HepG2 (cell line): ENCODE measurements at regions not wholly inside any gene's neighbourhood (a gene's known extent, or its start where the extent isn't known, plus 50 kb on each side); places are given as distances from the start of the nearest gene placed in this dataset.

Experiments used
- ATAC-seq: fragments of 200-7000 bp; cut with Tn5 transposase; 3 replicates; pipeline ENCODE4 v1.9.1; 2020; ENCODE audit warnings: mild to moderate bottlenecking, moderate library complexity
- BruUV-seq: library from RNA; stranded (reverse); fragments of 400-500 nt; replicated peaks from 2 replicates; lab custom pipeline; 2021; lab: Mats Ljungman, UMichigan
- CTCF ChIA-PET: fragments of 300-600 bp; formaldehyde crosslinking; extraction: SDS; loops from one replicate; lab custom pipeline; 2021; ENCODE audit warnings: low total read pairs, inconsistent platforms, low intra/inter-chr PET ratio; lab: Yijun Ruan, JAX
- POLR2A ChIA-PET: fragments of 350-600 bp; sonication (Branson Sonifier 250); formaldehyde crosslinking; loops from one replicate; lab custom pipeline; 2020; ENCODE audit warnings: antibody characterized with exemption, inconsistent platforms; lab: Yijun Ruan, JAX
- DNase-seq: peaks from one replicate; pipeline ENCODE4 v3.0.0-alpha.2; 2015; ENCODE audit warnings: low spot score
- FAIRE-seq: peaks from 3 replicates; lab custom pipeline; 2011; peaks lifted over from hg19 to GRCh38; lab: Jason Lieb, UNC
- H2AFZ ChIP-seq: one replicate; pipeline ENCODE4 v1.6.1; 2011; ENCODE audit warnings: low read length, inconsistent platforms
- H3K27ac ChIP-seq: fragments of 300-600 bp; 3 replicates; pipeline ENCODE4 v1.8.0; 2011; ENCODE audit warnings: mixed run types, mild to moderate bottlenecking, mixed read lengths, low read length, inconsistent platforms; ENCODE audit not compliant: insufficient read depth; ENCODE audit errors: extremely low read length
- H3K27me3 ChIP-seq, 2 experiments: fragments of 200-600 bp in 1 of 2; 2 replicates in 1 of 2; 3 replicates in 1 of 2; pipeline versions ENCODE4 v1.6.0 to v1.8.0; 2011; ENCODE audit warnings: low read length in 2 of 2, mild to moderate bottlenecking in 2 of 2, moderate library complexity in 2 of 2, inconsistent platforms in 1 of 2; ENCODE audit not compliant: insufficient read depth in 2 of 2, control insufficient read depth in 1 of 2
- H3K36me3 ChIP-seq, 2 experiments: fragments of 200-600 bp in 1 of 2; replicated peaks in 1 of 2; 2 replicates in 1 of 2; 3 replicates in 1 of 2; pipeline versions ENCODE4 v1.5.1 to v1.8.0; 2011; ENCODE audit warnings: low read length in 2 of 2, inconsistent platforms in 1 of 2; ENCODE audit not compliant: insufficient read depth in 2 of 2, control insufficient read depth in 1 of 2
- H3K4me1 ChIP-seq: 2 replicates; pipeline ENCODE4 v1.5.1; 2012; ENCODE audit warnings: low read length, inconsistent platforms; ENCODE audit not compliant: insufficient read depth
- H3K4me2 ChIP-seq: 2 replicates; pipeline ENCODE4 v1.6.0; 2011; ENCODE audit warnings: low read depth, low read length, inconsistent platforms
- H3K4me3 ChIP-seq, 3 experiments: fragments of 200-600 bp in 1 of 3; sonication (generic), shearing (Covaris generic) in 1 of 3; replicated peaks in 1 of 3; 2 replicates each; pipeline ENCODE4 v1.5.1; 2011 to 2016; ENCODE audit warnings: low read length in 3 of 3, inconsistent platforms in 2 of 3, low read depth in 2 of 3, mild to moderate bottlenecking in 2 of 3, control low read depth in 1 of 3, mixed read lengths in 1 of 3; ENCODE audit not compliant: insufficient read depth in 1 of 3
- H3K79me2 ChIP-seq: one replicate; pipeline ENCODE4 v1.6.1; 2011; ENCODE audit warnings: low read length, inconsistent platforms; ENCODE audit not compliant: insufficient read depth
- H3K9ac ChIP-seq: 2 replicates; pipeline ENCODE4 v1.6.0; 2011; ENCODE audit warnings: mild to moderate bottlenecking, low read depth, low read length, inconsistent platforms; ENCODE audit not compliant: insufficient read depth
- H3K9me3 ChIP-seq: 2 replicates; pipeline ENCODE4 v1.5.1; 2012; ENCODE audit warnings: mild to moderate bottlenecking, low read length
- H4K20me1 ChIP-seq: 2 replicates; pipeline ENCODE4 v1.6.0; 2011; ENCODE audit warnings: inconsistent platforms, mild to moderate bottlenecking, low read length, moderate library complexity; ENCODE audit not compliant: insufficient read depth
- BATF2 ChIP-seq: sonication (generic); formaldehyde crosslinking; IDR thresholded peaks from 2 replicates; pipeline ENCODE4 v1.8.0; 2022; ENCODE audit warnings: mild to moderate bottlenecking, missing genetic modification reagents, moderate library complexity
- HMG20B ChIP-seq: conservative IDR thresholded peaks from 2 replicates; pipeline ENCODE4 v1.6.1; 2016; ENCODE audit warnings: missing genetic modification reagents, missing compliant biosample characterization
- MXD3 ChIP-seq: IDR thresholded peaks from 2 replicates; pipeline ENCODE4 v1.6.1; 2016; ENCODE audit warnings: mild to moderate bottlenecking, missing biosample characterization, missing genetic modification reagents
- MXD4 ChIP-seq: IDR thresholded peaks from 2 replicates; pipeline ENCODE4 v1.6.1; 2016; ENCODE audit warnings: mild to moderate bottlenecking, missing biosample characterization, missing genetic modification reagents
- PCBP2 ChIP-seq: fragments of 200-400 bp; formaldehyde crosslinking; optimal IDR thresholded peaks from 2 replicates; pipeline ENCODE3; 2018; ENCODE audit warnings: low read length, low read depth; ENCODE audit not compliant: poor library complexity, severe bottlenecking
- POLR2A ChIP-seq, 2 experiments: IDR thresholded peaks; 2 replicates each; pipeline ENCODE4 v1.6.1; 2011; ENCODE audit warnings: low read depth in 2 of 2, low read length in 2 of 2, mild to moderate bottlenecking in 1 of 2, moderate library complexity in 1 of 2; ENCODE audit not compliant: insufficient read depth in 1 of 2
- PRDM4 ChIP-seq: sonication (generic); formaldehyde crosslinking; IDR thresholded peaks from 2 replicates; pipeline ENCODE4 v1.9.0; 2021; ENCODE audit warnings: missing genetic modification reagents, borderline replicate concordance
- SNAI1 ChIP-seq: sonication (generic); formaldehyde crosslinking; IDR thresholded peaks from 2 replicates; pipeline ENCODE4 v1.5.0; 2020; ENCODE audit warnings: mild to moderate bottlenecking, missing genetic modification reagents, borderline replicate concordance
- THRA ChIP-seq: sonication (generic); formaldehyde crosslinking; IDR thresholded peaks from 2 replicates; pipeline ENCODE4 v1.4.0; 2020; ENCODE audit warnings: missing genetic modification reagents, borderline replicate concordance
- TOPORS ChIP-seq: sonication (generic); formaldehyde crosslinking; IDR thresholded peaks from 2 replicates; pipeline ENCODE4 v1.8.0; 2023; ENCODE audit warnings: mild to moderate bottlenecking, missing genetic modification reagents
- ZFX ChIP-seq: sonication (generic); formaldehyde crosslinking; IDR thresholded peaks from 2 replicates; pipeline ENCODE4 v1.4.0; 2020; ENCODE audit warnings: mild to moderate bottlenecking, low read depth, missing genetic modification reagents, moderate library complexity
- ZNF264 ChIP-seq: sonication (generic); formaldehyde crosslinking; IDR thresholded peaks from 2 replicates; pipeline ENCODE4 v1.4.0; 2020; ENCODE audit warnings: missing genetic modification reagents
- ZNF329 ChIP-seq: sonication (generic); formaldehyde crosslinking; IDR thresholded peaks from 2 replicates; pipeline ENCODE4 v1.9.0; 2021; ENCODE audit warnings: low read depth, mild to moderate bottlenecking, missing genetic modification reagents
- ZNF512B ChIP-seq: sonication (generic); formaldehyde crosslinking; IDR thresholded peaks from 2 replicates; pipeline ENCODE4 v1.5.1; 2020; ENCODE audit warnings: missing genetic modification reagents, mild to moderate bottlenecking, borderline replicate concordance
- ZNF749 ChIP-seq: sonication (generic); formaldehyde crosslinking; IDR thresholded peaks from 2 replicates; pipeline ENCODE4 v1.8.0; 2022; ENCODE audit warnings: mild to moderate bottlenecking, missing genetic modification reagents, moderate library complexity, borderline replicate concordance
- ZNF782 ChIP-seq: sonication (generic); formaldehyde crosslinking; IDR thresholded peaks from 2 replicates; pipeline ENCODE4 v1.4.0; 2020; ENCODE audit warnings: missing genetic modification reagents, mild to moderate bottlenecking, borderline replicate concordance
- ZNF891 ChIP-seq: sonication (generic); formaldehyde crosslinking; IDR thresholded peaks from 2 replicates; pipeline ENCODE4 v1.5.0; 2020; ENCODE audit warnings: mild to moderate bottlenecking, missing genetic modification reagents
- ZSCAN25 ChIP-seq: sonication (generic); formaldehyde crosslinking; IDR thresholded peaks from 2 replicates; pipeline ENCODE4 v1.8.0; 2022; ENCODE audit warnings: mild to moderate bottlenecking, missing genetic modification reagents
- WGBS: methylation state at CpG from one replicate; pipeline ENCODE4 v1.1.6; 2017; ENCODE audit warnings: low lambda C conversion rate; 5-methylcytosine and 5-hydroxymethylcytosine counted together
- in situ Hi-C: cut with HindIII; loops from 2 replicates; pipeline ENCODE4 v1.10.0; 2017; ENCODE audit warnings: low pct_unique_long_range_greater_than_20kb; ENCODE audit not compliant: extremely low pct_ligation_motif_present
- intact Hi-C: fragments of 100-400 bp; cut with micrococcal nuclease; formaldehyde crosslinking; loops from one replicate; pipeline ENCODE4 v1.10.0; 2022; ENCODE audit not compliant: unreplicated experiment

GRCh38 chr3:95750097-95750496 lies 1064.3 kb upstream of the EPHA6 start:
- Histone ChIP-seq H4K20me1 (no peaks in the 10 kb centered on the region), H3K27ac (no peak overlapping the region), H3K4me3 (no peak overlapping the region), H3K4me1 (no peaks in the 10 kb centered on the region), H2AFZ (no peak overlapping the region), H3K79me2 (no peaks in the 10 kb centered on the region), H3K9ac (no peak overlapping the region), H3K9me3 (no peaks in the 10 kb centered on the region), H3K36me3 (no peaks in the 10 kb centered on the region), H3K4me2 (no peak overlapping the region), H3K27me3 (no peaks in the 10 kb centered on the region)
- 0% methylated on average over 3 of the region's 3 CpGs for WGBS
- ChIA-PET CTCF (no interaction called here), POLR2A (no interaction called here)
- in situ Hi-C loops (no loop called here), intact Hi-C loops (no loop called here)
- BruUV-seq = no TSS peak
- ATAC-seq (no peak), DNase-seq (no peak), FAIRE-seq (no peak)
- TF ChIP-seq PRDM4 (CRISPR knock-in tag) (no peak), ZFX (no peak), TOPORS (CRISPR knock-in tag) (no peak), ZNF264 (CRISPR knock-in tag) (no peak), THRA (CRISPR knock-in tag) (no peak), PCBP2 (no peak), ZNF782 (CRISPR knock-in tag) (no peak), ZSCAN25 (CRISPR knock-in tag) (no peak), MXD4 (CRISPR knock-in tag) (no peak), ZNF891 (CRISPR knock-in tag) (no peak), ZNF749 (no peak), SNAI1 (no peak), BATF2 (CRISPR knock-in tag) (no peak), ZNF512B (CRISPR knock-in tag) (no peak), MXD3 (no peak), POLR2A (IDR thresholded peaks at IDR 0.05; ENCODE audit: insufficient read depth in 1 of 2, low read depth in 2 of 2, low read length in 2 of 2) (no peak), HMG20B (CRISPR knock-in tag) (no peak), ZNF329 (CRISPR knock-in tag) (no peak)
